Caco-2 (cell line): ENCODE measurements at regions not wholly inside any gene's neighbourhood (a gene's known extent, or its start where the extent isn't known, plus 50 kb on each side); places are given as distances from the start of the nearest gene placed in this dataset.

Source experiments
- BruUV-seq: library from RNA; stranded (reverse); fragments of 400-500 nt; replicated peaks from 2 replicates; lab custom pipeline; 2021; lab: Mats Ljungman, UMichigan
- CTCF ChIA-PET: fragments of 300-600 bp; sonication (Branson Sonifier 250); formaldehyde crosslinking; loops from one replicate; lab custom pipeline; 2022; ENCODE audit warnings: antibody characterized with exemption; lab: Charles Lee
- POLR2A ChIA-PET: fragments of 300-600 bp; sonication (Branson Sonifier 250); formaldehyde crosslinking; loops from one replicate; lab custom pipeline; 2022; ENCODE audit warnings: antibody characterized with exemption; lab: Charles Lee
- DNase-seq, 2 experiments: peaks; one replicate each; pipeline versions ENCODE4 v3.0.0 to v3.0.0-alpha.2; 2020 to 2022
- H3K27me3 ChIP-seq: replicated peaks from 2 replicates; pipeline ENCODE4 v1.6.0; 2011; ENCODE audit warnings: low read length; ENCODE audit not compliant: control insufficient read depth, insufficient read depth
- H3K36me3 ChIP-seq: 2 replicates; pipeline ENCODE4 v1.5.1; 2011; ENCODE audit warnings: low read length; ENCODE audit not compliant: control insufficient read depth, insufficient read depth
- H3K4me1 ChIP-seq: fragments of 250-450 bp; sonication (Bioruptor Pico); 2 replicates; pipeline ENCODE4 v1.5.1; 2020; ENCODE audit warnings: mild to moderate bottlenecking
- H3K4me3 ChIP-seq: 2 replicates; pipeline ENCODE4 v1.5.1; 2011; ENCODE audit warnings: low read depth, mild to moderate bottlenecking, control low read depth, low read length
- H3K9me3 ChIP-seq: fragments of 250-450 bp; sonication (Bioruptor Pico); 2 replicates; pipeline ENCODE4 v1.5.1; 2020; ENCODE audit warnings: mild to moderate bottlenecking, moderate library complexity
- H3K27ac Mint-ChIP-seq: one replicate; pipeline ENCODE4 v1.8.0; 2022; ENCODE audit warnings: mixed read lengths; ENCODE audit not compliant: unreplicated experiment
- H3K27me3 Mint-ChIP-seq: one replicate; pipeline ENCODE4 v1.8.0; 2022; ENCODE audit warnings: mixed read lengths; ENCODE audit not compliant: insufficient read depth, unreplicated experiment
- H3K36me3 Mint-ChIP-seq: one replicate; pipeline ENCODE4 v1.8.0; 2022; ENCODE audit warnings: mild to moderate bottlenecking, mixed read lengths; ENCODE audit not compliant: insufficient read depth, unreplicated experiment
- H3K4me1 Mint-ChIP-seq: one replicate; pipeline ENCODE4 v1.8.0; 2022; ENCODE audit warnings: low read depth, mixed read lengths; ENCODE audit not compliant: unreplicated experiment
- H3K4me3 Mint-ChIP-seq: one replicate; pipeline ENCODE4 v1.8.0; 2022; ENCODE audit warnings: mild to moderate bottlenecking, moderate library complexity, mixed read lengths; ENCODE audit not compliant: unreplicated experiment
- H3K9me3 Mint-ChIP-seq: one replicate; pipeline ENCODE4 v1.8.0; 2022; ENCODE audit warnings: mixed read lengths; ENCODE audit not compliant: unreplicated experiment
- intact Hi-C: fragments of 100-400 bp; cut with micrococcal nuclease; formaldehyde crosslinking; loops from one replicate; pipeline ENCODE4 v1.10.0; 2022; ENCODE audit not compliant: unreplicated experiment
- TF ChIP-seq, protein P1 (sequence below), 2 experiments: fragments of 200-600 bp in 1 of 2; IDR thresholded peaks; 1 replicate in 1 of 2; 2 replicates in 1 of 2; pipeline versions ENCODE4 v1.5.1 to v1.8.0; 2011 to 2022; ENCODE audit warnings: antibody characterized with exemption in 1 of 2, control low read depth in 1 of 2, inconsistent platforms in 1 of 2, low read depth in 1 of 2, low read length in 1 of 2, mild to moderate bottlenecking in 1 of 2, moderate library complexity in 1 of 2; ENCODE audit not compliant: insufficient read depth in 1 of 2, severe bottlenecking in 1 of 2, unreplicated experiment in 1 of 2

DNA sequence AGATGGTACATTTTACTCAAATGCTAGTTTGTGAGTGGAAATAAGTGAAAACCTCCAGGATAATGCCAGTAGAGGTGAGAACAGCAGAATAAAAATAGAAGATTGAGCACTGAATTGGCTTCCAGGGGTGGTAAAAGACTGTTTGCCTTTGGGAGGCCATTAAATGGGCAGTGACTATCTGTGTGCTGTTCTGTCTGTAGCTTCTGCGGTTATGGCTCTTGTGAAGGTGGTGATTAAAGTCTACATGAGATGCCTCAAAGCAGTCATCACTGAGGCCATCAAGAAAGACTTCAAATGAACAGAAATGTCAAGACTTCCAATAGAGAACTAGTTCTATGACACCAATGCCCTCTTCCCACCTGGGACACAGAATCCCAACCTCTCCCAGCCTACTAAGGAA is 108.8 kb downstream of the EFHB start:
- intact Hi-C loops = no loop called here
- Mint-ChIP-seq H3K4me1 (no peaks in the 10 kb centered on the region), H3K27ac (no peak overlapping the region), H3K9me3 (peaks cover 11% of the 10 kb centered on the region), H3K36me3 (no peaks in the 10 kb centered on the region), H3K27me3 (peaks cover 5% of the 10 kb centered on the region), H3K4me3 (no peak overlapping the region)
- Histone ChIP-seq H3K4me1 (no peaks in the 10 kb centered on the region), H3K9me3 (no peaks in the 10 kb centered on the region), H3K27me3 (no peaks in the 10 kb centered on the region), H3K36me3 (no peaks in the 10 kb centered on the region), H3K4me3 (no peak overlapping the region)
- no TSS peak for BruUV-seq
- DNase-seq = no peak
- TF ChIP-seq, protein P1, sequence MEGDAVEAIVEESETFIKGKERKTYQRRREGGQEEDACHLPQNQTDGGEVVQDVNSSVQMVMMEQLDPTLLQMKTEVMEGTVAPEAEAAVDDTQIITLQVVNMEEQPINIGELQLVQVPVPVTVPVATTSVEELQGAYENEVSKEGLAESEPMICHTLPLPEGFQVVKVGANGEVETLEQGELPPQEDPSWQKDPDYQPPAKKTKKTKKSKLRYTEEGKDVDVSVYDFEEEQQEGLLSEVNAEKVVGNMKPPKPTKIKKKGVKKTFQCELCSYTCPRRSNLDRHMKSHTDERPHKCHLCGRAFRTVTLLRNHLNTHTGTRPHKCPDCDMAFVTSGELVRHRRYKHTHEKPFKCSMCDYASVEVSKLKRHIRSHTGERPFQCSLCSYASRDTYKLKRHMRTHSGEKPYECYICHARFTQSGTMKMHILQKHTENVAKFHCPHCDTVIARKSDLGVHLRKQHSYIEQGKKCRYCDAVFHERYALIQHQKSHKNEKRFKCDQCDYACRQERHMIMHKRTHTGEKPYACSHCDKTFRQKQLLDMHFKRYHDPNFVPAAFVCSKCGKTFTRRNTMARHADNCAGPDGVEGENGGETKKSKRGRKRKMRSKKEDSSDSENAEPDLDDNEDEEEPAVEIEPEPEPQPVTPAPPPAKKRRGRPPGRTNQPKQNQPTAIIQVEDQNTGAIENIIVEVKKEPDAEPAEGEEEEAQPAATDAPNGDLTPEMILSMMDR (IDR thresholded peaks at IDR 0.05; ENCODE audit: insufficient read depth in 1 of 2, low read depth in 1 of 2, low read length in 1 of 2, severe bottlenecking in 1 of 2, unreplicated experiment in 1 of 2) = no peak
- CTCF ChIA-PET = no interaction called here
- POLR2A ChIA-PET = no interaction called here

DNA sequence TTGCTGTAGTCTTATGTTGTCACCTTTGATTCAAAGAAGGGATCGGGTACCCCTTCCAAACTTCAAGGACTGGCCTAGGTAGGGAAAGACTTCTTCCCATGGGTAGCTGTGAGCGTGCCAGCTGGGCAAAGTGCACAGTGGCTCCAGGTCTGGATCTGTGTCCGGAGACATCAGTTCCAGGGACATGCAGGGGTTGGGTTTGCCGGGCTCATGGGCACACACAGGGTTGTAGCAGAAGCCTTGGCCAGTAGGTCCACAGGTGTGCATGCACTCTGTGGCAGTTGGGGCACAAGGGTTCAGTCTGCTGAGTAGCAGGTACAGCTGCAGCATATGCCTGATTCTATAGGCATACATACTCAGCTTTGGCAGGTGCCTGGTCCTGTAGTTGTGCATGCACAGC is 111.2 kb downstream of the EFHB start:
- no TSS peak for BruUV-seq
- intact Hi-C loops = no loop called here
- H3K4me3 Mint-ChIP-seq = no peak overlapping the region

DNA sequence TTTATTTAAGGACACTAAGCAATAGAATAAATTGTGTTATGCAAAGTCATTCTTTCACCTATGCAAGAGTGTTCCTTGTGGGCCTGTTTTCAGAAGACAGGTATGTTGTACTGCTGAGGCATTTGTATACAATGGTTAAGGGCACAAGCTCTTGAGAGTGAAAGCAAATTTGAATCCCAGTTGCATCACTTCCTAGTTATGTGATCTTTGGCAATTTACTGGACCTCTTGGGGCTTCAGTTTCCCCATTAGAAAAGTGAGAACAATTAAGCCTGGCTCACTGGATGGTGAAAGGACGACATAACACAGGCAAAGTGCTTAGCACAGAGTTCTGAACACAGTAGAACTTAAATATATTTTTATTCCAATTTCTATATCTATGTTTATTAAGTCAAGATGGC is 117.4 kb downstream of the EFHB start:
- H3K4me3 ChIP-seq = no peak overlapping the region
- POLR2A ChIA-PET = no interaction called here
- no peaks in the 10 kb centered on the region for H3K9me3 ChIP-seq
- Mint-ChIP-seq H3K36me3 (no peaks in the 10 kb centered on the region), H3K27ac (no peak overlapping the region), H3K27me3 (peaks cover 3% of the 10 kb centered on the region), H3K4me1 (no peaks in the 10 kb centered on the region), H3K4me3 (no peak overlapping the region), H3K9me3 (no peaks in the 10 kb centered on the region)
- no peak for DNase-seq
- H3K27me3 ChIP-seq = no peaks in the 10 kb centered on the region
- H3K4me1 ChIP-seq = no peaks in the 10 kb centered on the region
- no TSS peak for BruUV-seq
- H3K36me3 ChIP-seq = no peaks in the 10 kb centered on the region
- intact Hi-C loops = no loop called here
- TF ChIP-seq, protein P1 (IDR thresholded peaks at IDR 0.05; ENCODE audit: insufficient read depth in 1 of 2, low read depth in 1 of 2, low read length in 1 of 2, severe bottlenecking in 1 of 2, unreplicated experiment in 1 of 2) = no peak
- CTCF ChIA-PET = no interaction called here

More for the DNA sequence above, 111.2 kb downstream of the EFHB start:
- Mint-ChIP-seq H3K27ac (no peak overlapping the region), H3K4me1 (no peaks in the 10 kb centered on the region), H3K36me3 (no peaks in the 10 kb centered on the region), H3K9me3 (peaks cover 11% of the 10 kb centered on the region), H3K27me3 (peaks cover 5% of the 10 kb centered on the region)
- ChIA-PET POLR2A (no interaction called here), CTCF (no interaction called here)
- no peaks in the 10 kb centered on the region for H3K9me3 ChIP-seq
- H3K36me3 ChIP-seq = no peaks in the 10 kb centered on the region
- no peak overlapping the region for H3K4me3 ChIP-seq
- H3K27me3 ChIP-seq = no peaks in the 10 kb centered on the region
- TF ChIP-seq, protein P1 (IDR thresholded peaks at IDR 0.05; ENCODE audit: insufficient read depth in 1 of 2, low read depth in 1 of 2, low read length in 1 of 2, severe bottlenecking in 1 of 2, unreplicated experiment in 1 of 2) = no peak
- DNase-seq = no peak
- no peaks in the 10 kb centered on the region for H3K4me1 ChIP-seq
